K562 (cell line): ENCODE measurements at regions not wholly inside any gene's neighbourhood (a gene's known extent, or its start where the extent isn't known, plus 50 kb on each side); places are given as distances from the start of the nearest gene placed in this dataset.
A peak's percentile ranks its signal among the peaks of the same experiment; 100 is the strongest.

ENCODE experiments used
- ATAC-seq: fragments of 200-7000 bp; cut with Tn5 transposase; 3 replicates; pipeline ENCODE4 v1.9.1; 2020; ENCODE audit warnings: moderate library complexity
- BruUV-seq: library from RNA; stranded (reverse); fragments of 400-500 nt; replicated peaks from 2 replicates; lab custom pipeline; 2021; lab: Mats Ljungman, UMichigan
- CTCF ChIA-PET: fragments of 300-600 bp; formaldehyde crosslinking; extraction: SDS; loops from one replicate; lab custom pipeline; 2021; ENCODE audit warnings: low intra/inter-chr PET ratio; lab: Yijun Ruan, JAX
- POLR2A ChIA-PET: fragments of 300-600, 350-650 bp; sonication (Branson Sonifier 250); formaldehyde crosslinking; extraction: SDS; loops from one replicate; lab custom pipeline; 2021; ENCODE audit warnings: antibody characterized with exemption, inconsistent platforms; lab: Yijun Ruan, JAX
- DNase-seq, 4 experiments: peaks; one replicate each; pipeline versions ENCODE4 v3.0.0 to v3.0.0-alpha.2; 2011 to 2018; ENCODE audit warnings: low spot score in 3 of 4, mixed read lengths in 3 of 4; ENCODE audit errors: extremely low read depth in 1 of 4
- FAIRE-seq: peaks from 2 replicates; lab custom pipeline; 2011; peaks lifted over from hg19 to GRCh38; lab: Jason Lieb, UNC
- H2AFZ ChIP-seq: 2 replicates; pipeline ENCODE4 v1.6.0; 2011; ENCODE audit warnings: low read depth, low read length, control low read depth, inconsistent platforms
- H3K27ac ChIP-seq: fragments of 200-600 bp; 3 replicates; pipeline ENCODE4 v1.8.0; 2011; ENCODE audit warnings: low read depth, mild to moderate bottlenecking, control low read depth, inconsistent platforms, low read length, moderate library complexity, mixed read lengths; ENCODE audit errors: extremely low read depth
- H3K27me3 ChIP-seq, 2 experiments: fragments of 300-600 bp in 1 of 2; 2 replicates in 1 of 2; 3 replicates in 1 of 2; pipeline versions ENCODE4 v1.6.0 to v1.8.0; 2011; ENCODE audit warnings: inconsistent platforms in 2 of 2, low read length in 2 of 2, mild to moderate bottlenecking in 1 of 2, mixed read lengths in 1 of 2, moderate library complexity in 1 of 2; ENCODE audit not compliant: control insufficient read depth in 2 of 2, insufficient read depth in 2 of 2
- H3K36me3 ChIP-seq: fragments of 300-600 bp; 3 replicates; pipeline ENCODE4 v1.8.0; 2011; ENCODE audit warnings: mild to moderate bottlenecking, low read length, inconsistent platforms; ENCODE audit not compliant: control insufficient read depth, insufficient read depth
- H3K4me1 ChIP-seq, 2 experiments: fragments of 200-600 bp in 1 of 2; replicated peaks in 1 of 2; 2 replicates in 1 of 2; 3 replicates in 1 of 2; pipeline versions ENCODE4 v1.5.1 to v1.8.0; 2011; ENCODE audit warnings: inconsistent platforms in 2 of 2, low read length in 2 of 2, mild to moderate bottlenecking in 1 of 2, mixed read lengths in 1 of 2, moderate library complexity in 1 of 2; ENCODE audit not compliant: control insufficient read depth in 2 of 2, insufficient read depth in 2 of 2
- H3K4me2 ChIP-seq: 2 replicates; pipeline ENCODE4 v1.6.1; 2011; ENCODE audit warnings: low read length, control low read depth, inconsistent platforms, mixed read lengths; ENCODE audit not compliant: insufficient read depth
- H3K4me3 ChIP-seq: fragments of 200-600 bp; sonication (generic), shearing (Covaris generic); 2 replicates; pipeline ENCODE4 v1.5.1; 2016; ENCODE audit warnings: control low read depth, inconsistent platforms
- H3K79me2 ChIP-seq: fragments of 200-600 bp; 3 replicates; pipeline ENCODE4 v1.8.0; 2011; ENCODE audit warnings: low read length, inconsistent platforms; ENCODE audit not compliant: control insufficient read depth, insufficient read depth
- H3K9ac ChIP-seq, 2 experiments: 2 replicates each; pipeline versions ENCODE4 v1.6.0 to v1.6.1; 2011; ENCODE audit warnings: low read depth in 2 of 2, low read length in 2 of 2, control low read depth in 1 of 2, inconsistent platforms in 1 of 2, mild to moderate bottlenecking in 1 of 2, mixed read lengths in 1 of 2; ENCODE audit not compliant: insufficient read depth in 1 of 2
- H3K9me1 ChIP-seq: one replicate; pipeline ENCODE4 v1.6.0; 2011; ENCODE audit warnings: inconsistent platforms, mild to moderate bottlenecking, low read length, moderate library complexity; ENCODE audit not compliant: control insufficient read depth, insufficient read depth
- H3K9me3 ChIP-seq: replicated peaks from 2 replicates; pipeline ENCODE4 v1.5.1; 2011; ENCODE audit warnings: low read depth, low read length, inconsistent platforms; ENCODE audit not compliant: control insufficient read depth, insufficient read depth
- H4K20me1 ChIP-seq: replicated peaks from 2 replicates; pipeline ENCODE4 v1.6.1; 2011; ENCODE audit warnings: low read length, inconsistent platforms, mixed read lengths; ENCODE audit not compliant: control insufficient read depth, insufficient read depth
- ARID1B ChIP-seq: fragments of 450-650 bp; IDR thresholded peaks from 2 replicates; pipeline ENCODE4 v1.6.1; 2016; ENCODE audit warnings: antibody characterized with exemption, mild to moderate bottlenecking, inconsistent platforms
- ATF2 ChIP-seq: sonication (generic); formaldehyde crosslinking; IDR thresholded peaks from 2 replicates; pipeline ENCODE4 v1.8.1; 2022; ENCODE audit warnings: missing genetic modification reagents
- MAFF ChIP-seq: IDR thresholded peaks from 2 replicates; pipeline ENCODE4 v1.6.1; 2012; ENCODE audit warnings: low read length, improper control_type of control experiment
- MAFG ChIP-seq: fragments of 450-650 bp; conservative IDR thresholded peaks from 2 replicates; pipeline ENCODE4 v1.6.1; 2016; ENCODE audit warnings: missing genetic modification characterization, missing compliant biosample characterization
- NFE2L1 ChIP-seq: fragments of 450-650 bp; IDR thresholded peaks from 2 replicates; pipeline ENCODE4 v1.6.1; 2016; ENCODE audit warnings: missing genetic modification characterization, low read depth, mild to moderate bottlenecking, missing compliant biosample characterization, moderate library complexity, borderline replicate concordance
- PHF8 ChIP-seq: fragments of 200-600 bp; sonication (generic); IDR thresholded peaks from 2 replicates; pipeline ENCODE4 v1.6.1; 2012; ENCODE audit warnings: mixed run types, mild to moderate bottlenecking, inconsistent platforms, low read length, moderate library complexity, borderline replicate concordance
- SLC30A9 ChIP-seq: fragments of 250-450 bp; sonication (Bioruptor Pico); IDR thresholded peaks from 2 replicates; pipeline ENCODE4 v1.8.0; 2022; ENCODE audit warnings: mild to moderate bottlenecking, moderate library complexity
- TCF7 ChIP-seq: sonication (generic); IDR thresholded peaks from 2 replicates; pipeline ENCODE4 v1.6.1; 2016; ENCODE audit warnings: antibody characterized with exemption, borderline replicate concordance
- ZKSCAN1 ChIP-seq: fragments of 150-350 bp; IDR thresholded peaks from 2 replicates; pipeline ENCODE4 v1.6.1; 2016; ENCODE audit warnings: low read depth, low read length
- ZNF316 ChIP-seq: fragments of 450-650 bp; IDR thresholded peaks from 2 replicates; pipeline ENCODE4 v1.6.1; 2016
- ZNF407 ChIP-seq: fragments of 450-650 bp; IDR thresholded peaks from 2 replicates; pipeline ENCODE4 v1.6.1; 2016; ENCODE audit warnings: low read depth
- ZNF695 ChIP-seq: fragments of 450-650 bp; formaldehyde crosslinking; IDR thresholded peaks from 2 replicates; pipeline ENCODE4 v1.4.0; 2020; ENCODE audit warnings: mild to moderate bottlenecking, moderate library complexity
- WGBS: fragments of 100-300 bp; shearing (Covaris generic); methylation state at CpG from one replicate; pipeline ENCODE4 v1.1.6; 2016; ENCODE audit warnings: low coverage, mixed read lengths; ENCODE audit not compliant: insufficient coverage; ENCODE audit errors: missing lambda C conversion rate; 5-methylcytosine and 5-hydroxymethylcytosine counted together
- in situ Hi-C: fragments of 300-500 bp; cut with MboI; formaldehyde crosslinking; loops from 4 replicates; pipeline ENCODE4 v1.15.0; 2018; ENCODE audit warnings: inconsistent platforms, mixed read lengths
- intact Hi-C: fragments of 100-400 bp; cut with micrococcal nuclease; formaldehyde crosslinking; loops from 2 replicates; pipeline ENCODE4 v1.14.2; 2022

GRCh38 chr11:127627629-127628457, 627.3 kb upstream of the KIRREL3 start:
- Histone ChIP-seq H3K27me3 (no peaks in the 10 kb centered on the region), H3K9ac (no peak overlapping the region), H3K27ac (no peak overlapping the region), H3K36me3 (no peaks in the 10 kb centered on the region)
- ATAC-seq = no peak
- peak; percentile 21; the same call in 1 of the 2 replicates for TF ChIP-seq ZNF316
- no peak for TF ChIP-seq ZKSCAN1
- TF ChIP-seq TCF7 = no peak
- peak; percentile 51; the same call in 1 of the 2 replicates for TF ChIP-seq MAFF
- peak; percentile 20; the same call in 1 of the 2 replicates for TF ChIP-seq NFE2L1 (tag)
- TF ChIP-seq ATF2 (CRISPR knock-in tag) = no peak
- no peak for TF ChIP-seq ARID1B
- peak; percentile 48 for TF ChIP-seq MAFG (tag)
- TF ChIP-seq ZNF695 (CRISPR knock-in tag) = no peak
- no peak for TF ChIP-seq ZNF407
- no peak for TF ChIP-seq PHF8
- TF ChIP-seq SLC30A9 (CRISPR knock-in tag) = no peak
- TF ChIP-seq, all 486 proteins: peak for 4
- DNase-seq (no peak), FAIRE-seq (no peak)
- ChIA-PET CTCF (no interaction called here), POLR2A (no interaction called here)
- no TSS peak for BruUV-seq
- H3K4me3 ChIP-seq = no peak overlapping the region
- H3K4me2 ChIP-seq = no peak overlapping the region
- H4K20me1 ChIP-seq = no peaks in the 10 kb centered on the region
- intact Hi-C loops (no loop called here), in situ Hi-C loops (no loop called here)
- H2AFZ ChIP-seq = no peak overlapping the region
- H3K9me3 ChIP-seq = no peaks in the 10 kb centered on the region
- H3K4me1 ChIP-seq = no peaks in the 10 kb centered on the region
- no peaks in the 10 kb centered on the region for H3K9me1 ChIP-seq
- no peaks in the 10 kb centered on the region for H3K79me2 ChIP-seq
- WGBS = 0% methylated on average over 12 of the region's 12 CpGs
